Frontal cortex (tissue), 4 donors: ENCODE measurements at regions not wholly inside any gene's neighbourhood (a gene's known extent, or its start where the extent isn't known, plus 50 kb on each side); places are given as distances from the start of the nearest gene placed in this dataset. TPM values are rescaled to one million over a fixed set of nuclear protein-coding genes. Genes with fewer than 3 reads are reported as not detected.
"Not testable (repeated sequence)": the region's sequence is repeated elsewhere in the genome, so short reads cannot be mapped to it uniquely, and the experiment has no call there.

Experiments
- DNase-seq, 2 donors: peaks; one replicate each; pipeline ENCODE4 v3.0.0; 2012; ENCODE audit warnings: low spot score in 2 of 2
- FAIRE-seq: peaks from 2 replicates; lab custom pipeline; 2012; peaks lifted over from hg19 to GRCh38; lab: Jason Lieb, UNC
- small RNA-seq: library from RNA; depleted of rRNA; stranded (forward); fragments of <200 nt; gene quantifications from one replicate; pipeline ENCODE3, GENCODE V24; 2014
- donor health status: control.
- donor health status: control.
- donor health status: control.

GRCh38 chr1:228666686-228667623 lies 68.3 kb upstream of the RHOU start:
- DNase-seq = no peak
- no peak for FAIRE-seq

GRCh38 chr1:228668553-228669241 lies 66.6 kb upstream of the RHOU start:
- DNase-seq (no peak), FAIRE-seq (no peak)

GRCh38 chr1:228669242-228669585 lies 66.1 kb upstream of the RHOU start:
- FAIRE-seq (no peak), DNase-seq (no peak)

- not testable (repeated sequence) for FAIRE-seq, DNase-seq
These were observed 54.2 kb upstream of the RHOU start for GRCh38 chr1:228681076-228681565.

- FAIRE-seq = no peak
- DNase-seq = no peak
These were observed 51.9 kb upstream of the RHOU start for GRCh38 chr1:228683428-228683827.

GRCh38 chr1:228684607-228685006 lies 50.7 kb upstream of the RHOU start:
- DNase-seq = no peak

GRCh38 chr1:228685081-228685660 lies 50.1 kb upstream of the RHOU start:
- FAIRE-seq (no peak), DNase-seq (no peak)

More at GRCh38 chr1:228684607-228685006, 50.7 kb upstream of the RHOU start:
- no peak for FAIRE-seq

Small RNA genes in the stretch of these regions (small RNA-seq; reads per million reads assigned to genes)
- gene RF00432 (not detected), gene RNA5S10 (not detected), gene RNA5S11 (not detected), gene RNA5S12 (not detected), gene RNA5S13 (not detected), gene RNA5S14 (not detected), gene RNA5S15 (not detected), gene RNA5S16 (not detected), gene RNA5S17 (not detected), gene RNA5S2 (not detected), gene RNA5S3 (not detected), gene RNA5S4 (not detected), gene RNA5S5 (not detected), gene RNA5S6 (not detected), gene RNA5S7 (not detected), gene RNA5S8 (not detected), gene RNA5S9 (not detected), gene RNA5SP18 (not detected)
